Right lobe of liver (tissue), 6 donors: ENCODE measurements at regions not wholly inside any gene's neighbourhood (a gene's known extent, or its start where the extent isn't known, plus 50 kb on each side); places are given as distances from the start of the nearest gene placed in this dataset.

ENCODE experiments used
- ATAC-seq, 4 donors: fragments of 200-7000 bp; cut with Tn5 transposase; one replicate each; pipeline ENCODE4 v1.9.1; 2020; ENCODE audit warnings: mild to moderate bottlenecking in 4 of 4, moderate library complexity in 4 of 4
- DNase-seq, 3 donors: peaks; one replicate each; pipeline ENCODE4 v3.0.0-alpha.2; 2020
- H3K27ac ChIP-seq, 3 donors: fragments of 200-600 bp; one replicate each; pipeline ENCODE4 v1.8.0; 2022
- H3K27me3 ChIP-seq, 2 donors: fragments of 200-600 bp; one replicate each; pipeline ENCODE4 v1.8.0; 2022
- H3K36me3 ChIP-seq, 4 donors: fragments of 200-600 bp; sonication (generic) in 1 of 4; one replicate each; pipeline versions ENCODE4 v1.5.1 to v1.8.0; 2017 to 2022; ENCODE audit warnings: control low read depth in 1 of 4
- H3K4me1 ChIP-seq, 4 donors: fragments of 200-600 bp; sonication (generic) in 1 of 4; one replicate each; pipeline versions ENCODE4 v1.5.1 to v1.8.0; 2017 to 2022; ENCODE audit warnings: control low read depth in 1 of 4
- H3K4me3 ChIP-seq, 3 donors: fragments of 200-600 bp; one replicate each; pipeline ENCODE4 v1.8.0; 2022
- H3K9me3 ChIP-seq, 4 donors: fragments of 200-600 bp; sonication (generic) in 1 of 4; one replicate each; pipeline versions ENCODE4 v1.5.1 to v1.8.0; 2017 to 2022; ENCODE audit warnings: control low read depth in 1 of 4
- POLR2A ChIP-seq: fragments of 450-650 bp; IDR thresholded peaks from one replicate; pipeline ENCODE4 v1.6.1; 2017; ENCODE audit warnings: antibody characterized with exemption, mild to moderate bottlenecking
- WGBS: methylation state at CpG from one replicate; pipeline ENCODE4 v1.1.6; 2018; ENCODE audit warnings: low coverage, low lambda C conversion rate; ENCODE audit not compliant: insufficient coverage; ENCODE audit errors: missing lambda C conversion rate; 5-methylcytosine and 5-hydroxymethylcytosine counted together
- intact Hi-C, 2 donors: fragments of 100-400 bp; cut with DNase I; formaldehyde crosslinking; loops; one replicate each; pipeline versions ENCODE4 v1.11.2 to v1.14.1; 2022
- TF ChIP-seq, protein P1 (sequence below), 4 donors: fragments of 200-600 bp in 3 of 4; fragments of 450-650 bp in 1 of 4; IDR thresholded peaks; one replicate each; pipeline versions ENCODE4 v1.5.1 to v1.8.0; 2016 to 2022; ENCODE audit warnings: antibody characterized with exemption in 4 of 4, mild to moderate bottlenecking in 2 of 4
- donor health status: DM: no; HTN: yes; CAD: no.
- donor health status: DM: no; HTN: no; CAD: no.
- donor health status: DM: no; HTN: no; CAD: no.
- donor health status: DM: no; HTN: yes; CAD: no.
- donor health status: DM: no; HTN: yes; CAD: no.

DNA sequence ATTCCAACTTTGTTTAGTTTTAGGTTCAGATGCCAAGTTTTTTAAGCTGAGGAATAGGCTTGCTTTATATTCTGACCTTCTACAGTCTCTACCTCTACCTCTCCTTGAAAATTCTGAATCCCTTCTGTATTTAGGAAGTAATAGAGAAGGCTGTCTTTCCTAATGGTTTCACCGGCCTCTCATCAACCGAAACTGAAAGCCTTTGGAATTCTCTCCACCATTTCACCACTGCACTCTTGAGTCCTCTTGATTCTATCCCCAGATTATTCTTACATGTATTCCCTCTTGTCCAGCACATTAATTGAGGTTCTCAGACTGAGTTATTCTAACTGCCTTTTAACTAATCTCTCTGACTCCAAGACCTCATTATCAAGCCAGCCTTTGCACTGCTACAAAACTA is 67.7 kb upstream of the PICALM start:
- TF ChIP-seq POLR2A, result no peak
- TF ChIP-seq, protein P1, sequence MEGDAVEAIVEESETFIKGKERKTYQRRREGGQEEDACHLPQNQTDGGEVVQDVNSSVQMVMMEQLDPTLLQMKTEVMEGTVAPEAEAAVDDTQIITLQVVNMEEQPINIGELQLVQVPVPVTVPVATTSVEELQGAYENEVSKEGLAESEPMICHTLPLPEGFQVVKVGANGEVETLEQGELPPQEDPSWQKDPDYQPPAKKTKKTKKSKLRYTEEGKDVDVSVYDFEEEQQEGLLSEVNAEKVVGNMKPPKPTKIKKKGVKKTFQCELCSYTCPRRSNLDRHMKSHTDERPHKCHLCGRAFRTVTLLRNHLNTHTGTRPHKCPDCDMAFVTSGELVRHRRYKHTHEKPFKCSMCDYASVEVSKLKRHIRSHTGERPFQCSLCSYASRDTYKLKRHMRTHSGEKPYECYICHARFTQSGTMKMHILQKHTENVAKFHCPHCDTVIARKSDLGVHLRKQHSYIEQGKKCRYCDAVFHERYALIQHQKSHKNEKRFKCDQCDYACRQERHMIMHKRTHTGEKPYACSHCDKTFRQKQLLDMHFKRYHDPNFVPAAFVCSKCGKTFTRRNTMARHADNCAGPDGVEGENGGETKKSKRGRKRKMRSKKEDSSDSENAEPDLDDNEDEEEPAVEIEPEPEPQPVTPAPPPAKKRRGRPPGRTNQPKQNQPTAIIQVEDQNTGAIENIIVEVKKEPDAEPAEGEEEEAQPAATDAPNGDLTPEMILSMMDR (IDR thresholded peaks at IDR 0.05), result no peak
- H3K27me3 ChIP-seq, result no peaks in the 10 kb centered on the region
- H3K36me3 ChIP-seq, result no peaks in the 10 kb centered on the region
- peaks cover 0 to 11% (median 2%) of the 10 kb centered on the region in 4 donors for H3K4me1 ChIP-seq
- ATAC-seq (peak in 2 of 4 donors; percentile 19 to 42), DNase-seq (no peak)
- intact Hi-C loops, result no loop called here
- H3K4me3 ChIP-seq, result no peak overlapping the region
- 59% methylated on average over 2 of the region's 2 CpGs for WGBS
- no peak overlapping the region for H3K27ac ChIP-seq
- no peaks in the 10 kb centered on the region for H3K9me3 ChIP-seq

GRCh38 chr11:86135319-86135714 is 66.4 kb upstream of the PICALM start:
- Histone ChIP-seq H3K27ac (no peak overlapping the region), H3K27me3 (no peaks in the 10 kb centered on the region), H3K4me1 (peaks cover 0 to 11% (median 2%) of the 10 kb centered on the region in 4 donors), H3K9me3 (no peaks in the 10 kb centered on the region), H3K36me3 (no peaks in the 10 kb centered on the region), H3K4me3 (no peak overlapping the region)
- 100% methylated on average over 1 of the region's 1 CpG for WGBS
- ATAC-seq, result no peak
- intact Hi-C loops, result no loop called here
- no peak for DNase-seq
- TF ChIP-seq, protein P1 (IDR thresholded peaks at IDR 0.05), result no peak
- no peak for TF ChIP-seq POLR2A

- TF ChIP-seq, protein P1 (IDR thresholded peaks at IDR 0.05), result no peak
- TF ChIP-seq POLR2A, result no peak
- Histone ChIP-seq H3K4me3 (no peak overlapping the region), H3K4me1 (peaks cover 0 to 11% (median 2%) of the 10 kb centered on the region in 4 donors), H3K9me3 (no peaks in the 10 kb centered on the region), H3K27ac (no peak overlapping the region), H3K27me3 (no peaks in the 10 kb centered on the region), H3K36me3 (no peaks in the 10 kb centered on the region)
- ATAC-seq (peak; percentile 43 to 80 (median 66)), DNase-seq (no peak)
- 43% methylated on average over 3 of the region's 3 CpGs for WGBS
- intact Hi-C loops, result no loop called here
Measured at GRCh38 chr11:86134580-86135318, 65.9 kb upstream of the PICALM start.

GRCh38 chr11:86132667-86133249 is 63.9 kb upstream of the PICALM start:
- Histone ChIP-seq H3K4me1 (peaks cover 0 to 11% (median 2%) of the 10 kb centered on the region in 4 donors), H3K4me3 (no peak overlapping the region), H3K27ac (no peak overlapping the region), H3K27me3 (no peaks in the 10 kb centered on the region), H3K9me3 (no peaks in the 10 kb centered on the region), H3K36me3 (no peaks in the 10 kb centered on the region)
- ATAC-seq (no peak), DNase-seq (no peak)
- 96% methylated on average over 7 of the region's 7 CpGs for WGBS
- TF ChIP-seq, protein P1 (IDR thresholded peaks at IDR 0.05), result no peak
- intact Hi-C loops, result no loop called here
